HG03280 (cell line): ENCODE measurements at regions not wholly inside any gene's neighbourhood (a gene's known extent, or its start where the extent isn't known, plus 50 kb on each side); places are given as distances from the start of the nearest gene placed in this dataset.
"Not testable (repeated sequence)": the region's sequence is repeated elsewhere in the genome, so short reads cannot be mapped to it uniquely, and the experiment has no call there.

ENCODE experiments used
- ATAC-seq: cut with Tn5 transposase; IDR thresholded peaks from one replicate; pipeline ENCODE4 v1.9.1; 2021; ENCODE audit warnings: mild to moderate bottlenecking, moderate library complexity; ENCODE audit not compliant: unreplicated experiment

DNA sequence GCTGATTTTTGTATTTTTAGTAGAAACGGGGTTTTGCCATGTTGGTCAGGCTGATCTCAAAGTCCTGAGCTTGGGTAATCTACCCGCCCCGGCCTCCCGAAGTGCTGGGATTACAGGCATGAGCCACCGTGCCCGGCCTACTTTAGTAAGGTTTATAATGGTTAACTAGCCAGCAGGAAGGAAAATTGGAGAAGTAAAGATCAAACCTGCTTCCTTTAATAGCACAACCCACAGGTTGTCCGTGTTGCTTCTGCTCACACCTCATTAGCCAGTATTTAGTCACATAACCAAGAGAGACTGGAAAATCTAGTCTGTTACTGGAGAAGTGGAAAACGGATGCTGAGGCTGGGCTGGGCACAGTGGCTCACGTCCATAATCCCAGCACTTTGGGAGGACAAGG is 51.9 kb upstream of the TBL1XR1 start:
- no peak for ATAC-seq

DNA sequence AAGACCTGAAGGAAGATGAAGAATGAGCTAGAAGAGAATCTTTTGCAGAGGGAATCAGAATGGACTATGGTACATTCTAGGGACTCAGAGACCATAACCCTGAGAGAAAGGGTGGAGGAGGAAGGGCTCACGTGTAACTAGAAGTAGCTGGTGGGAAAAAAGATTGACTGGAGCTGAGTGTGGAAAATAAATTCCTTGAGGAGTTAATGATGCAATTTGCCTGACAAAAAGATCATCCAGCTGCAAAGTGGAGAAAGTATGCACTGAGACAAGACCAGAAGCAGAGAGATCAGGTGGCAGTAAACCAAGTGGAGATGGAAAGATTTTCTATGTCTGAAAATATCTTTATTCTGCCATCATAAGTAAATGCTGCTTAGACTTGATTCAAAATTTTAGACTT is 52.9 kb upstream of the TBL1XR1 start:
- ATAC-seq: no peak

GRCh38 chr3:177251755-177252154 is 54.5 kb upstream of the TBL1XR1 start:
- ATAC-seq: no peak

- ATAC-seq: no peak
Measured at GRCh38 chr3:177257006-177257405, 59.7 kb upstream of the TBL1XR1 start.

GRCh38 chr3:177257625-177258024 is 60.3 kb upstream of the TBL1XR1 start:
- ATAC-seq: no peak

GRCh38 chr3:177262396-177262795 is 65.1 kb upstream of the TBL1XR1 start:
- no peak for ATAC-seq

- no peak for ATAC-seq
Measured at GRCh38 chr3:177263615-177264368, 66.5 kb upstream of the TBL1XR1 start.

DNA sequence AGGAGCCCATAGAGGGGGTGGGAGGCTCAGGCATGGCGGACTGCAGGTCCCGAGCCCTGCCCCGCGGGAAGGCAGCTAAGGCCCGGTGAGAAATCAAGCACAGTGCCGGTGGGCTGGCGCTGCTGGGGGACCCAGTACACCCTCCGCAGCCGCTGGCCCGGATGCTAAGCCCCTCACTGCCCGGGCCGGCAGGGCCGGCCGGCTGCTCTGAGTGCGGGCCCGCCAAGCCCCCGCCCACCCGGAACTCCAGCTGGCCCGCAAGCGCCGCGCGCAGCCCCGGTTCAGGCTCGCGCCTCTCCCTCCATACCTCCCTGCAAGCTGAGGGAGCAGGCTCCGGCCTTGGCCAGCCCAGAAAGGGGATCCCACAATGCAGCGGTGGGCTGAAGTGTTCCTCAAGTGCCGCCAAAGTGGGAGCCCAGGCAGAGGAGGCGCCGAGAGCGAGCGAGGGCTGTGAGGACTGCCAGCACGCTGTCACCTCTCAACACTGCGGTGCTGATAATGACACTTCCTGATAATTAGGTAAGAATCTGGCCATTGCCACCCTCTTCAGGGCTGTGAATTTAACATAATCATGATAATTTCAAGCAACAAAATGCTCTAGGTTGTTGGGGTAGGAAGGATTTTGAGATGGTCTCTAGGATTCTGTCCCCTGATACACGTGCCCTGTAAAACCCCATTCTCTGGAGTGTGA is 74.7 kb upstream of the TBL1XR1 start:
- ATAC-seq: not testable (repeated sequence)

DNA sequence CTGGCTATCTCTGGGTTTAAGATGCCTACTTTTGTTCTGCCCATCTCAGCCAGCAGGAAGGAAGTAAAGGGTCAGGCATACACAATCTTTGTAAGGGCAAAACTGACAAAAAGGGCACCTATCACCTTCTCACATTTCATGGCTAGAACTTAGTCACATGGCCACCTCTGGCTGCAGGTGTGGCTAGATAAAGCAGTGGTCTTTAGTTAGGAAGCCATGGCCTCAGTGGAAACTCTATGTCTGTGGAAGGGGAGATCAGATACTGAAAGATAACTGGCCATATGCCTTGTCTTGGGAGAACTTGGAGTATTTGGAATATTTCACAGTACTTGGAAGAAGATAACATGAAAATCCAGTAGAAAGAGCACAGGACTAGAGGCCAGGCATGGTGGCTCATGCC is 80.7 kb upstream of the TBL1XR1 start:
- no peak for ATAC-seq

GRCh38 chr3:177279118-177279815 is 82.0 kb upstream of the TBL1XR1 start:
- ATAC-seq: no peak

- ATAC-seq: no peak
Measured at GRCh38 chr3:177281292-177282118, 84.2 kb upstream of the TBL1XR1 start.

GRCh38 chr3:177282119-177282655 is 84.9 kb upstream of the TBL1XR1 start:
- no peak for ATAC-seq

- no peak for ATAC-seq
Measured at GRCh38 chr3:177283983-177284382, 86.7 kb upstream of the TBL1XR1 start.

GRCh38 chr3:177284383-177284881 is 87.2 kb upstream of the TBL1XR1 start:
- ATAC-seq: no peak

DNA sequence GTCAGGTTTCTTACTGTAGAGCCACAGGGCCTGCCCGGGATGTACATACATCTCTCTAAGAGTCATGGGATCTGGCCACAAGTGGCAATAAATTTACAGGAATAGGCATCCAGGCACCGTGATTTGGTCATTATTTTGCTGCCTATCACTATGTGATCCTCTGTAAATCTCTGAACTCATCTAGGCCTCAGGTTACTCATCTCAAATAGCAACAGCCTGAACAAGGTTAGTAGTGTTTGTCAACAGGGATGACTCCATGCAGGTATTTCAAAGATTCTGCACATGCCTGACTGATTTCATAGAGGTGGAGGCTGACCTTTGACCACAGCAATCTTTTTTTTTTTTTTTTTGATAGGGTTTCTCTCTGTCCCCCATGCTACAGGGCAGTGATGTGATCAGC is 88.8 kb upstream of the TBL1XR1 start:
- no peak for ATAC-seq

- no peak for ATAC-seq
Measured at GRCh38 chr3:177287231-177287630, 89.9 kb upstream of the TBL1XR1 start.

- ATAC-seq: no peak
Measured at GRCh38 chr3:177290633-177291032, 93.4 kb upstream of the TBL1XR1 start.

DNA sequence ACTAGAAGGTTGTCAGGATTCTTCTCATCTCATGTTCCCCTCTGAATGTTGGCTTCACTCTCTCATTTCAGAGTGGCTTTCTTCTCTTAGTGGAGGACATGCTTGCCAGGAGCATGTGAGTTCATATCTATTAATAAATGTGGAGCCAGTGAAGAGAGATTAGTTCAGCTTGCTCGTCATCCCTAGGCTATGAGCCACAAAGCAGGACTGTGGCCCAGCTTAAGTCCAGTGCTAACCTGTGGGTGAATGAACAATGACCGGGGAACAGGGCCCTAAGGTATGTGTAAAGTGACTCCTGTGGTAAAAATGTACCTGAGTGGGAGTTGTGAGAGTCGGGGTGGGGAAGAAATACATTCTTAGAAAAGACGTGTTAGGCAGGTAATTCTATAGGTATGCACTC is 96.9 kb upstream of the TBL1XR1 start:
- ATAC-seq: no peak

DNA sequence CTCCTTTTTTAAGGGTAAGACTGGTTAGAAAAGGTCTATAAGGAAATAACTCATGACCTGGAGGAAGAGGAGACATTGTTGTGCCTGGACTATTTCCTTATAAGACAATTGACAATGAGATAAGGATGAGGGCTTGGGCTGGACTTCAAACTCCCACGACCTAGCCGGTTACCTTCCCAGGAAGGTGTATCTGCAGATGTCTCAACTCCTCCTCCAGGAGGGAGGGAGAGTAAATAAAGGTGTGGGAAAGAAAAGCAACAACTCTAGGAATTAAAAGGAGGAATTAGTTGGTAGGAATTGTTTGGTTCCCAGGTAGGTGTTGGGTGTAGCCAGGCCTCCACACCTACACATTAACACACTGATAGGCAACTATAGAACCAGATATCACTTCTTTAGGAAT is 97.8 kb upstream of the TBL1XR1 start:
- no peak for ATAC-seq

- no peak for ATAC-seq
Measured at GRCh38 chr3:177299250-177299649, 102.0 kb upstream of the TBL1XR1 start.
